ENCODE measurements at regions not wholly inside any gene's neighbourhood (a gene's known extent, or its start where the extent isn't known, plus 50 kb on each side); places are given as distances from the start of the nearest gene placed in this dataset.

GRCh38 chr4:160159457-160159856 lies 1056.6 kb downstream of the RAPGEF2 start:
- TF ChIP-seq, protein P1, sequence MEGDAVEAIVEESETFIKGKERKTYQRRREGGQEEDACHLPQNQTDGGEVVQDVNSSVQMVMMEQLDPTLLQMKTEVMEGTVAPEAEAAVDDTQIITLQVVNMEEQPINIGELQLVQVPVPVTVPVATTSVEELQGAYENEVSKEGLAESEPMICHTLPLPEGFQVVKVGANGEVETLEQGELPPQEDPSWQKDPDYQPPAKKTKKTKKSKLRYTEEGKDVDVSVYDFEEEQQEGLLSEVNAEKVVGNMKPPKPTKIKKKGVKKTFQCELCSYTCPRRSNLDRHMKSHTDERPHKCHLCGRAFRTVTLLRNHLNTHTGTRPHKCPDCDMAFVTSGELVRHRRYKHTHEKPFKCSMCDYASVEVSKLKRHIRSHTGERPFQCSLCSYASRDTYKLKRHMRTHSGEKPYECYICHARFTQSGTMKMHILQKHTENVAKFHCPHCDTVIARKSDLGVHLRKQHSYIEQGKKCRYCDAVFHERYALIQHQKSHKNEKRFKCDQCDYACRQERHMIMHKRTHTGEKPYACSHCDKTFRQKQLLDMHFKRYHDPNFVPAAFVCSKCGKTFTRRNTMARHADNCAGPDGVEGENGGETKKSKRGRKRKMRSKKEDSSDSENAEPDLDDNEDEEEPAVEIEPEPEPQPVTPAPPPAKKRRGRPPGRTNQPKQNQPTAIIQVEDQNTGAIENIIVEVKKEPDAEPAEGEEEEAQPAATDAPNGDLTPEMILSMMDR (IDR thresholded peaks at IDR 0.05): no peak

- TF ChIP-seq, protein P1 (IDR thresholded peaks at IDR 0.05): no peak
These were observed 1058.1 kb downstream of the RAPGEF2 start for GRCh38 chr4:160161026-160161425.

GRCh38 chr4:160175064-160175643 lies 1072.3 kb downstream of the RAPGEF2 start:
- TF ChIP-seq, protein P1 (IDR thresholded peaks at IDR 0.05): no peak

GRCh38 chr4:160180211-160180610 lies 1077.3 kb downstream of the RAPGEF2 start:
- TF ChIP-seq, protein P1 (IDR thresholded peaks at IDR 0.05): no peak

GRCh38 chr4:160182727-160183126 lies 1079.8 kb downstream of the RAPGEF2 start:
- TF ChIP-seq, protein P1 (IDR thresholded peaks at IDR 0.05): no peak

GRCh38 chr4:160184884-160185283 lies 1082.0 kb downstream of the RAPGEF2 start:
- TF ChIP-seq, protein P1 (IDR thresholded peaks at IDR 0.05): no peak

- TF ChIP-seq, protein P1 (IDR thresholded peaks at IDR 0.05): no peak
These were observed 1090.9 kb downstream of the RAPGEF2 start for GRCh38 chr4:160193787-160194186.

DNA sequence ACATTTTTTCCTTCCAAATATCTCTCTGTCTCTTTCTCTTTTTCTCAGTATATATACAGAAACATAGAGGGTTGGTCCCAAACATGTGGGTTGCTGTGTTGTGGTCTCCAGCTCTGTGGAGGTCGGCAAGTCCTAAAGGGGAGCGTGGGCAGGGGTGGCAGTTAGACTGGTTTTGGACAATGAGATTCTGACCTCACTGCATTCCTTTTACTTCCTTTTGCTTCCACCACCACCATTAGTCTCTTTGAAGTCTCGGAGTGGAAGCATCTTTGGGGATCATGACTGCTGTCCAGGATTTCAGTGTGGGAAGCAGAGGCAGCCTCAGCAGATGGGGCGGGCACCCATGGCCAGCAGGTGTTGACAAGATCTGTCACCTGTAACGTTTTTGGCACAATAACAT lies 1091.8 kb downstream of the RAPGEF2 start:
- TF ChIP-seq, protein P1 (IDR thresholded peaks at IDR 0.05): no peak
